ENCODE measurements at regions not wholly inside any gene's neighbourhood (a gene's known extent, or its start where the extent isn't known, plus 50 kb on each side); places are given as distances from the start of the nearest gene placed in this dataset.

GRCh38 chr10:8128511-8128910 lies 74.0 kb downstream of the GATA3 start:
- TF ChIP-seq SUZ12 (IDR thresholded peaks at IDR 0.05; ENCODE audit: extremely low read depth, insufficient read depth, insufficient read length) (no peak), YY1 (IDR thresholded peaks at IDR 0.05; ENCODE audit: insufficient read depth, insufficient read length) (no peak)
